GM12878 (cell line): ENCODE measurements at regions not wholly inside any gene's neighbourhood (a gene's known extent, or its start where the extent isn't known, plus 50 kb on each side); places are given as distances from the start of the nearest gene placed in this dataset.
A peak's percentile ranks its signal among the peaks of the same experiment; 100 is the strongest.

Experiments
- ASH2L ChIP-seq: fragments of 300-600, 200-600 bp; sonication (generic); IDR thresholded peaks from 2 replicates; pipeline ENCODE4 v1.6.1; 2017; ENCODE audit warnings: low read depth, mild to moderate bottlenecking, borderline replicate concordance
- CEBPB ChIP-seq, 2 experiments: fragments of 150-350 bp in 1 of 2; IDR thresholded peaks; 2 replicates each; pipeline ENCODE4 v1.6.1; 2012 to 2014; ENCODE audit warnings: low read depth in 2 of 2, low read length in 2 of 2, borderline replicate concordance in 1 of 2, inconsistent platforms in 1 of 2
- HDAC6 ChIP-seq: fragments of 200-600 bp; sonication (generic); IDR thresholded peaks from one replicate; pipeline ENCODE4 v1.8.0; 2017; ENCODE audit warnings: antibody characterized with exemption; ENCODE audit not compliant: unreplicated experiment
- JUNB ChIP-seq: IDR thresholded peaks from 2 replicates; pipeline ENCODE4 v1.6.1; 2016; ENCODE audit warnings: antibody characterized with exemption, mild to moderate bottlenecking
- NFXL1 ChIP-seq: fragments of 450-650 bp; IDR thresholded peaks from 2 replicates; pipeline ENCODE4 v1.6.1; 2017; ENCODE audit warnings: antibody characterized with exemption, mild to moderate bottlenecking, borderline replicate concordance
- PAX8 ChIP-seq: fragments of 450-650 bp; IDR thresholded peaks from 2 replicates; pipeline ENCODE4 v1.6.1; 2017; ENCODE audit warnings: mild to moderate bottlenecking, moderate library complexity
- RELA ChIP-seq: fragments of 450-650 bp; IDR thresholded peaks from 2 replicates; pipeline ENCODE4 v1.8.0; 2014; ENCODE audit warnings: borderline replicate concordance; ENCODE audit not compliant: partially characterized antibody
- RUNX3 ChIP-seq: IDR thresholded peaks from 2 replicates; pipeline ENCODE4 v1.6.1; 2012; ENCODE audit warnings: low read length, inconsistent platforms
- TF ChIP-seq, protein P1 (sequence below): fragments of 150-350 bp; IDR thresholded peaks from 2 replicates; pipeline ENCODE4 v1.6.1; 2016; ENCODE audit warnings: low read depth, low read length

DNA sequence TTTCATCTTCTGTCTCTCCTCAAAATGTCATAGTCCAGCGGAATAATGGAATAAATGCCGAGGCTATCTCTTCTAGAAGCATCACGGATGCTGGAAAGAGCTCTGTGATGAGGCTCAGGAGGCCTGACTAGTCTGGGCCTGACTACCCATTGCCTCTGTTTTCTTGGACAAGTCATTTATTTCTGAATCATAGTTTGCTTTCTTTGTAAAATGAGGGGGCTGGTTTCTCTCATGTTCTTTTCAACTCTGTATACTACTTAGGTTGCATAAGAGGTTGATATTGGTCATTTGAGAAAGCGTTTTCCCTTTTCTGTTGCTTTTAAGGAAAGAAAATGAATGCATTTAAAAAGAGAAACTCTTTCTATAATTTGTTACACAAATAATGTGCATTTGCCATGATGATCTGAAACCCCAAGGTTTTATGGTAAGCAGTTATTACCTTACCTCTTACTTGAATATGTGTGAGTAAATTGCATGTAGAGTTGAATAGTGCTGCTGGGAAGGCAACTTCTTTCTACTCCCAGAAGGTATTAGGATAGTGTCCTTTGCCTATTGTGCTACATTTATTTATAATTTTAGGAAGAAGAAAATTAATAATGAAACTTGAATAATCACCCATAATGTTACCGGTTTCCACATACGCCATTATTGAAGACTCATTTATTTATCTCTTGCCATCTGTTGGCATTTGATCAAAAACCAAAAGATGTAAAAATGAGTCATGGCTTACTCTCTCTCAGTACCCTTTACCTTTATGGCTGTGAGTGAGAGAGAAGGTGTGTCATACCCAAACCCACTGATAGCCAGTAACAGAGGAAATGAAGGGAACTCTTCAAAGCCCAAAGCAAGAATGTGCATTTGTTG, 179.1 kb downstream of the FASLG start (continued):
- TF ChIP-seq PAX8 = no peak
- TF ChIP-seq ASH2L = no peak
- no peak for TF ChIP-seq RELA
- peak; percentile 41 for TF ChIP-seq RUNX3
- TF ChIP-seq CEBPB (IDR thresholded peaks at IDR 0.05; ENCODE audit: borderline replicate concordance in 1 of 2, low read depth in 2 of 2, low read length in 2 of 2) = no peak
- TF ChIP-seq NFXL1 = no peak
- no peak for TF ChIP-seq HDAC6
- peak; percentile 73 for TF ChIP-seq JUNB
- TF ChIP-seq, protein P1, sequence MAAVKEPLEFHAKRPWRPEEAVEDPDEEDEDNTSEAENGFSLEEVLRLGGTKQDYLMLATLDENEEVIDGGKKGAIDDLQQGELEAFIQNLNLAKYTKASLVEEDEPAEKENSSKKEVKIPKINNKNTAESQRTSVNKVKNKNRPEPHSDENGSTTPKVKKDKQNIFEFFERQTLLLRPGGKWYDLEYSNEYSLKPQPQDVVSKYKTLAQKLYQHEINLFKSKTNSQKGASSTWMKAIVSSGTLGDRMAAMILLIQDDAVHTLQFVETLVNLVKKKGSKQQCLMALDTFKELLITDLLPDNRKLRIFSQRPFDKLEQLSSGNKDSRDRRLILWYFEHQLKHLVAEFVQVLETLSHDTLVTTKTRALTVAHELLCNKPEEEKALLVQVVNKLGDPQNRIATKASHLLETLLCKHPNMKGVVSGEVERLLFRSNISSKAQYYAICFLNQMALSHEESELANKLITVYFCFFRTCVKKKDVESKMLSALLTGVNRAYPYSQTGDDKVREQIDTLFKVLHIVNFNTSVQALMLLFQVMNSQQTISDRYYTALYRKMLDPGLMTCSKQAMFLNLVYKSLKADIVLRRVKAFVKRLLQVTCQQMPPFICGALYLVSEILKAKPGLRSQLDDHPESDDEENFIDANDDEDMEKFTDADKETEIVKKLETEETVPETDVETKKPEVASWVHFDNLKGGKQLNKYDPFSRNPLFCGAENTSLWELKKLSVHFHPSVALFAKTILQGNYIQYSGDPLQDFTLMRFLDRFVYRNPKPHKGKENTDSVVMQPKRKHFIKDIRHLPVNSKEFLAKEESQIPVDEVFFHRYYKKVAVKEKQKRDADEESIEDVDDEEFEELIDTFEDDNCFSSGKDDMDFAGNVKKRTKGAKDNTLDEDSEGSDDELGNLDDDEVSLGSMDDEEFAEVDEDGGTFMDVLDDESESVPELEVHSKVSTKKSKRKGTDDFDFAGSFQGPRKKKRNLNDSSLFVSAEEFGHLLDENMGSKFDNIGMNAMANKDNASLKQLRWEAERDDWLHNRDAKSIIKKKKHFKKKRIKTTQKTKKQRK = no peak
